Type B pancreatic cell (in vitro differentiated cells): ENCODE measurements at regions not wholly inside any gene's neighbourhood (a gene's known extent, or its start where the extent isn't known, plus 50 kb on each side); places are given as distances from the start of the nearest gene placed in this dataset.
A peak's percentile ranks its signal among the peaks of the same experiment; 100 is the strongest.

Source experiments
- DNase-seq: peaks from one replicate; pipeline ENCODE4 v3.0.0; 2021; ENCODE audit warnings: mixed read lengths; ENCODE audit not compliant: unreplicated experiment; ENCODE audit errors: extremely low spot score
- H3K27ac Mint-ChIP-seq: 2 replicates; pipeline ENCODE4 v1.8.0; 2021; ENCODE audit warnings: mild to moderate bottlenecking, mixed read lengths
- H3K27me3 Mint-ChIP-seq: 2 replicates; pipeline ENCODE4 v1.8.0; 2021; ENCODE audit warnings: mixed read lengths
- H3K36me3 Mint-ChIP-seq: 2 replicates; pipeline ENCODE4 v1.8.0; 2021; ENCODE audit warnings: mixed read lengths
- H3K4me1 Mint-ChIP-seq: one replicate; pipeline ENCODE4 v1.8.0; 2021; ENCODE audit warnings: mixed read lengths; ENCODE audit not compliant: unreplicated experiment
- H3K4me3 Mint-ChIP-seq: 2 replicates; pipeline ENCODE4 v1.8.0; 2021; ENCODE audit warnings: mild to moderate bottlenecking, mixed read lengths
- H3K9me3 Mint-ChIP-seq: 2 replicates; pipeline ENCODE4 v1.8.0; 2021; ENCODE audit warnings: mixed read lengths
- CTCF ChIP-seq: fragments of 200-600 bp; sonication (generic); conservative IDR thresholded peaks from 2 replicates; pipeline ENCODE4 v1.5.0; 2021; ENCODE audit warnings: antibody characterized with exemption, mild to moderate bottlenecking

GRCh38 chrX:7318661-7319060 is 170.7 kb upstream of the PUDP start:
- H3K4me3 Mint-ChIP-seq: no peak overlapping the region
- no peak overlapping the region for H3K27ac Mint-ChIP-seq
- H3K9me3 Mint-ChIP-seq: no peaks in the 10 kb centered on the region
- no peaks in the 10 kb centered on the region for H3K27me3 Mint-ChIP-seq
- no peaks in the 10 kb centered on the region for H3K36me3 Mint-ChIP-seq
- no peak for DNase-seq
- peak; percentile 19 for TF ChIP-seq CTCF
- H3K4me1 Mint-ChIP-seq: no peaks in the 10 kb centered on the region

GRCh38 chrX:7318241-7318640 is 170.3 kb upstream of the PUDP start:
- no peak for TF ChIP-seq CTCF
- no peak for DNase-seq
- Mint-ChIP-seq H3K4me1 (no peaks in the 10 kb centered on the region), H3K36me3 (no peaks in the 10 kb centered on the region), H3K27ac (no peak overlapping the region), H3K9me3 (no peaks in the 10 kb centered on the region), H3K27me3 (no peaks in the 10 kb centered on the region), H3K4me3 (no peak overlapping the region)

GRCh38 chrX:7316887-7317286 is 168.9 kb upstream of the PUDP start:
- TF ChIP-seq CTCF: no peak

GRCh38 chrX:7316280-7316679 is 168.3 kb upstream of the PUDP start:
- Mint-ChIP-seq H3K4me1 (no peaks in the 10 kb centered on the region), H3K4me3 (no peak overlapping the region), H3K36me3 (no peaks in the 10 kb centered on the region), H3K27me3 (no peaks in the 10 kb centered on the region), H3K9me3 (no peaks in the 10 kb centered on the region), H3K27ac (no peak overlapping the region)
- no peak for TF ChIP-seq CTCF
- DNase-seq: no peak

More at GRCh38 chrX:7316887-7317286, 168.9 kb upstream of the PUDP start:
- no peak for DNase-seq
- no peak overlapping the region for H3K4me3 Mint-ChIP-seq
- no peaks in the 10 kb centered on the region for H3K36me3 Mint-ChIP-seq
- H3K27ac Mint-ChIP-seq: no peak overlapping the region
- H3K27me3 Mint-ChIP-seq: no peaks in the 10 kb centered on the region
- H3K4me1 Mint-ChIP-seq: no peaks in the 10 kb centered on the region
- no peaks in the 10 kb centered on the region for H3K9me3 Mint-ChIP-seq

GRCh38 chrX:7314425-7314824 is 166.5 kb upstream of the PUDP start:
- H3K4me1 Mint-ChIP-seq: no peaks in the 10 kb centered on the region
- no peaks in the 10 kb centered on the region for H3K36me3 Mint-ChIP-seq
- no peak overlapping the region for H3K27ac Mint-ChIP-seq
- H3K4me3 Mint-ChIP-seq: no peak overlapping the region
- TF ChIP-seq CTCF: no peak
- H3K27me3 Mint-ChIP-seq: no peaks in the 10 kb centered on the region
- H3K9me3 Mint-ChIP-seq: no peaks in the 10 kb centered on the region
- DNase-seq: no peak

GRCh38 chrX:7307720-7308119 is 159.8 kb upstream of the PUDP start:
- Mint-ChIP-seq H3K4me1 (no peaks in the 10 kb centered on the region), H3K4me3 (no peak overlapping the region), H3K27me3 (no peaks in the 10 kb centered on the region), H3K9me3 (no peaks in the 10 kb centered on the region), H3K36me3 (peaks cover 15% of the 10 kb centered on the region), H3K27ac (no peak overlapping the region)
- TF ChIP-seq CTCF: no peak
- no peak for DNase-seq
